AG10803 (cell line): ENCODE measurements at regions not wholly inside any gene's neighbourhood (a gene's known extent, or its start where the extent isn't known, plus 50 kb on each side); places are given as distances from the start of the nearest gene placed in this dataset.
"Not testable (repeated sequence)": the region's sequence is repeated elsewhere in the genome, so short reads cannot be mapped to it uniquely, and the experiment has no call there.

ENCODE experiments used
- DNase-seq: peaks from one replicate; pipeline ENCODE4 v3.0.0; 2010; ENCODE audit warnings: low read depth
- H3K4me3 ChIP-seq: 2 replicates; pipeline ENCODE4 v1.5.1; 2011; ENCODE audit warnings: mild to moderate bottlenecking, low read length, control low read depth
- CTCF ChIP-seq: conservative IDR thresholded peaks from 2 replicates; pipeline ENCODE4 v1.5.1; 2011; ENCODE audit warnings: mild to moderate bottlenecking, low read length, control low read depth, inconsistent platforms

DNA sequence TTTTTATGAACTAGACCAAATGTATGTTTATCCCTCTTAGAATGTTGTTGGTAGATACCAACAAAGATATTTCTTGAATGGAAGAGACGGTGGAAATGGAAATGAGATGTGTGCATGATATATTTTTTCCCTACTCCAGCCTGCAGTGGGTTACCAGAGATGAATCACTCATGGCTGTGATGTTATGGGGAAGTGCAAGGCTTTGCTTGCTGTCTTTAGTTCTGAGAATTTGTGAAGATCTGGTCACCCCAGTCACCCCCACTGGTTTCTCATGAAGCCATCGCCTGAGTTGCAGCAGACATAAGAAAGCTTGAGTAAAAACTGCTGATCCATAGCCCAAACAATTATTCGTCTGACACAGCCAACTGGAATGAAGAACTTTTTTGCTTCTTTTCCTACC lies 78.1 kb upstream of the EOMES start:
- no peak overlapping the region for H3K4me3 ChIP-seq
- no peak for TF ChIP-seq CTCF
- peak; percentile 3 for DNase-seq

GRCh38 chr3:27802425-27802824 lies 80.3 kb upstream of the EOMES start:
- TF ChIP-seq CTCF = no peak
- no peak overlapping the region for H3K4me3 ChIP-seq
- DNase-seq = no peak

DNA sequence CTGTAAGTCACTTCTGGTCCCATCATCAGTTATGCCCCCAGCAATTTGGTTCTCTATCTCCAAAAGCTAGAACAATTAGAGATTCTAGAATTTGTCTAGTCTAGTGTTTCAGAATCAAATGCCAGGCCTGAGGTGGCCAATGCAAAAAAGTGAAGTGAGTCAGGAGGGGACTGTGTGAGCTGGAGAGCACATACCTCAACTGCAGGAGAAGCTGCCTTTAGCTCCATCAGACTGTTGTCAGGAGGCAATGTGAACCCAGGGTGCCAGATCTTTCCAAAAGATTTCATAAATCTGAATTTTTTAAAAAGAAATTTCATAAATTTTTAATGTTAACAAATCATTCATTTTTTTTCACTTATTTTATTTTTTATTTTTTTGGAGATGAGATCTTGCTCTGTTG lies 80.7 kb upstream of the EOMES start:
- H3K4me3 ChIP-seq = no peak overlapping the region
- no peak for DNase-seq
- TF ChIP-seq CTCF = no peak

- no peak for DNase-seq
- H3K4me3 ChIP-seq = no peak overlapping the region
- no peak for TF ChIP-seq CTCF
Observed at GRCh38 chr3:27805282-27805681, 83.2 kb upstream of the EOMES start.

- no peak for TF ChIP-seq CTCF
- no peak for DNase-seq
- no peak overlapping the region for H3K4me3 ChIP-seq
Observed at GRCh38 chr3:27813255-27813654, 91.1 kb upstream of the EOMES start.

DNA sequence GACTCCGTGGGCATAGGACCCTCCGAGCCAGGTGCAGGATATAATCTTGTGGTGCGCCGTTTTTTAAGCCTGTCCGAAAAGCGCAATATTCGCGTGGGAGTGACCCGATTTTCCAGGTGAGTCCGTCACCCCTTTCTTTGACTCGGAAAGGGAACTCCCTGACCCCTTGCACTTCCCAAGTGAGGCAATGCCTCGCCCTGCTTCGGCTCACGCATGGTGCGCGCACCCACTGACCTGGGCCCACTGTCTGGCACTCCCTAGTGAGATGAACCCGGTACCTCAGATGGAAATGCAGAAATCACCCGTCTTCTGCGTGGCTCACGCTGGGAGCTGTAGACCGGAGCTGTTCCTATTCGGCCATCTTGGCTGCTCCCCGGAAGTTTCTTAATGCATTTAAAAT lies 99.5 kb upstream of the EOMES start:
- DNase-seq, H3K4me3 ChIP-seq: not testable (repeated sequence)

DNA sequence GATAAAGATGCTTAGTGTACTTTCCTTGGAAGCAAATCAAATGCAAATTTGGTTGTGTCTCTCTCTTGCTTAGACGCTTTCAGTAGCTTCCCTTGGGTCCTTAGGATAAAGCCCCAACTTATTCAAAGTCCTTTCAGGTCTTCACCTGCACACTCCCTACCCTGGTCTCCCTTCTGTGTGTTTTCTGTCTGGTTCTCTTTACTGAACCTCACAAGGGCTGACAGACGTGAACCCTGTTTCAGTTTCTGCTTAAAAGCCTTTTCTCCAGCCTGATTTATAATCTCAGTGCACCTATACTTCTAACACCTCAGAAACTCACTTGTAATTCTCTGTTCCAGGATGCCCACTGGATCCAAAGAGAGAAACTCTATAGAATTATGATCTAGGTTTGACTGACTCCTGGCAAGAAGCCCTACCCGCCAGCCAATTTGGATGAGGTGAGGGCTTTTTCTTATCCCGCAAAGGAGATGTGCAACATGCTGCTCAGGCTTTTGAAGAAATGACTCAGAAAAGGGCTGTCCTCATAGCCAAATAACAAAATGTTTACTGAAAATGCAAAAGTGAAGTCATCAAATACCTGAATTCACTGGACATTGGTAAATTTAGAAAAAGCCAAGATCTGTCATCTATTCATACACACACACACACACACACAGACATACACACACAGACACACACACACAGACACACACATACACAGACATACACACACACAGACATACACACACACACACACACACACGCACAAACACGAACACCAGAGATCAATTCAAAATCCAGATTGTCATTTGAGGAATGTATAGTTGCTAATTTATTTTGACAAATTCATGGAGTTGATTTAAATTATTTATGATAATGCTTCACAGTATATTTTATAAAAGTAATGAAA lies 102.4 kb upstream of the EOMES start:
- no peak overlapping the region for H3K4me3 ChIP-seq
- DNase-seq = no peak
- TF ChIP-seq CTCF = no peak
